Vagina (tissue), 2 donors: ENCODE measurements at regions not wholly inside any gene's neighbourhood (a gene's known extent, or its start where the extent isn't known, plus 50 kb on each side); places are given as distances from the start of the nearest gene placed in this dataset.

ENCODE experiments used
- CTCF ChIP-seq, 3 experiments: fragments of 450-650 bp in 2 of 3; fragments of 200-600 bp in 1 of 3; sonication (generic) in 1 of 3; IDR thresholded peaks; one replicate each; pipeline ENCODE4 v1.5.1; 2017 to 2019; ENCODE audit warnings: antibody characterized with exemption in 3 of 3, mild to moderate bottlenecking in 2 of 3, moderate library complexity in 2 of 3
- POLR2AphosphoS5 ChIP-seq, 2 donors: sonication (generic); formaldehyde crosslinking; IDR thresholded peaks; one replicate each; pipeline ENCODE4 v1.9.0; 2017; ENCODE audit warnings: antibody characterized with exemption in 2 of 2, mild to moderate bottlenecking in 2 of 2, low read depth in 1 of 2; ENCODE audit not compliant: insufficient read depth in 1 of 2

- TF ChIP-seq POLR2AphosphoS5 (IDR thresholded peaks at IDR 0.05; ENCODE audit: insufficient read depth in 1 of 2, low read depth in 1 of 2) (no peak), CTCF (IDR thresholded peaks at IDR 0.05) (no peak)
Measured at GRCh38 chr5:51156222-51156621, 227.0 kb upstream of the ISL1 start.
